ENCODE measurements at regions not wholly inside any gene's neighbourhood (a gene's known extent, or its start where the extent isn't known, plus 50 kb on each side); places are given as distances from the start of the nearest gene placed in this dataset.

DNA sequence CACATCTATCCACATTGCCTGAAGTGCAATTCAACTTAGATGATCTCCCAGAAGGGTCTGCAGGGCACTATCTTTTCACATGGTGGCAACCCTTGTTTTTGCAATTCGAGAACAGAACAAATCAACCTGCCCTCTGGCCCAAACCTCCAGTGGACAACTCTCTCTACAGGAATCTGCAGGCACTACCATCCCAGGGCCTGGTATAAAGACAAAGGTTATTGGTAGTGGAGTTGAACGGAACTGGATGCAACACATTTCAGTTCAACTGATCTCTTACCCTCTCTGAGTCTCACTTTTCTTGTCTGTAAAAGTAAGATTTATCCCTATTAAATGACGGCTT is 153.2 kb upstream of the EGFLAM start:
- no peak for TF ChIP-seq EZH2 (IDR thresholded peaks at IDR 0.05; ENCODE audit: insufficient read depth, poor library complexity, severe bottlenecking)
- no peak for TF ChIP-seq EZH2phosphoT487 (IDR thresholded peaks at IDR 0.05; ENCODE audit: insufficient read depth, low read depth)

Data from GM23248 (cell line).